K562 (cell line): ENCODE measurements at regions not wholly inside any gene's neighbourhood (a gene's known extent, or its start where the extent isn't known, plus 50 kb on each side); places are given as distances from the start of the nearest gene placed in this dataset.

Source experiments
- ATAC-seq: fragments of 200-7000 bp; cut with Tn5 transposase; 3 replicates; pipeline ENCODE4 v1.9.1; 2020; ENCODE audit warnings: moderate library complexity
- BruUV-seq: library from RNA; stranded (reverse); fragments of 400-500 nt; replicated peaks from 2 replicates; lab custom pipeline; 2021; lab: Mats Ljungman, UMichigan
- CTCF ChIA-PET: fragments of 300-600 bp; formaldehyde crosslinking; extraction: SDS; loops from one replicate; lab custom pipeline; 2021; ENCODE audit warnings: low intra/inter-chr PET ratio; lab: Yijun Ruan, JAX
- POLR2A ChIA-PET: fragments of 300-600, 350-650 bp; sonication (Branson Sonifier 250); formaldehyde crosslinking; extraction: SDS; loops from one replicate; lab custom pipeline; 2021; ENCODE audit warnings: antibody characterized with exemption, inconsistent platforms; lab: Yijun Ruan, JAX
- DNase-seq, 4 experiments: peaks; one replicate each; pipeline versions ENCODE4 v3.0.0 to v3.0.0-alpha.2; 2011 to 2018; ENCODE audit warnings: low spot score in 3 of 4, mixed read lengths in 3 of 4; ENCODE audit errors: extremely low read depth in 1 of 4
- FAIRE-seq: peaks from 2 replicates; lab custom pipeline; 2011; peaks lifted over from hg19 to GRCh38; lab: Jason Lieb, UNC
- H2AFZ ChIP-seq: 2 replicates; pipeline ENCODE4 v1.6.0; 2011; ENCODE audit warnings: low read depth, low read length, control low read depth, inconsistent platforms
- H3K27ac ChIP-seq: fragments of 200-600 bp; 3 replicates; pipeline ENCODE4 v1.8.0; 2011; ENCODE audit warnings: low read depth, mild to moderate bottlenecking, control low read depth, inconsistent platforms, low read length, moderate library complexity, mixed read lengths; ENCODE audit errors: extremely low read depth
- H3K27me3 ChIP-seq, 2 experiments: fragments of 300-600 bp in 1 of 2; 2 replicates in 1 of 2; 3 replicates in 1 of 2; pipeline versions ENCODE4 v1.6.0 to v1.8.0; 2011; ENCODE audit warnings: inconsistent platforms in 2 of 2, low read length in 2 of 2, mild to moderate bottlenecking in 1 of 2, mixed read lengths in 1 of 2, moderate library complexity in 1 of 2; ENCODE audit not compliant: control insufficient read depth in 2 of 2, insufficient read depth in 2 of 2
- H3K36me3 ChIP-seq: fragments of 300-600 bp; 3 replicates; pipeline ENCODE4 v1.8.0; 2011; ENCODE audit warnings: mild to moderate bottlenecking, low read length, inconsistent platforms; ENCODE audit not compliant: control insufficient read depth, insufficient read depth
- H3K4me1 ChIP-seq, 2 experiments: fragments of 200-600 bp in 1 of 2; replicated peaks in 1 of 2; 2 replicates in 1 of 2; 3 replicates in 1 of 2; pipeline versions ENCODE4 v1.5.1 to v1.8.0; 2011; ENCODE audit warnings: inconsistent platforms in 2 of 2, low read length in 2 of 2, mild to moderate bottlenecking in 1 of 2, mixed read lengths in 1 of 2, moderate library complexity in 1 of 2; ENCODE audit not compliant: control insufficient read depth in 2 of 2, insufficient read depth in 2 of 2
- H3K4me2 ChIP-seq: 2 replicates; pipeline ENCODE4 v1.6.1; 2011; ENCODE audit warnings: low read length, control low read depth, inconsistent platforms, mixed read lengths; ENCODE audit not compliant: insufficient read depth
- H3K4me3 ChIP-seq: fragments of 200-600 bp; sonication (generic), shearing (Covaris generic); 2 replicates; pipeline ENCODE4 v1.5.1; 2016; ENCODE audit warnings: control low read depth, inconsistent platforms
- H3K79me2 ChIP-seq: fragments of 200-600 bp; 3 replicates; pipeline ENCODE4 v1.8.0; 2011; ENCODE audit warnings: low read length, inconsistent platforms; ENCODE audit not compliant: control insufficient read depth, insufficient read depth
- H3K9ac ChIP-seq, 2 experiments: 2 replicates each; pipeline versions ENCODE4 v1.6.0 to v1.6.1; 2011; ENCODE audit warnings: low read depth in 2 of 2, low read length in 2 of 2, control low read depth in 1 of 2, inconsistent platforms in 1 of 2, mild to moderate bottlenecking in 1 of 2, mixed read lengths in 1 of 2; ENCODE audit not compliant: insufficient read depth in 1 of 2
- H3K9me1 ChIP-seq: one replicate; pipeline ENCODE4 v1.6.0; 2011; ENCODE audit warnings: inconsistent platforms, mild to moderate bottlenecking, low read length, moderate library complexity; ENCODE audit not compliant: control insufficient read depth, insufficient read depth
- H3K9me3 ChIP-seq: replicated peaks from 2 replicates; pipeline ENCODE4 v1.5.1; 2011; ENCODE audit warnings: low read depth, low read length, inconsistent platforms; ENCODE audit not compliant: control insufficient read depth, insufficient read depth
- H4K20me1 ChIP-seq: replicated peaks from 2 replicates; pipeline ENCODE4 v1.6.1; 2011; ENCODE audit warnings: low read length, inconsistent platforms, mixed read lengths; ENCODE audit not compliant: control insufficient read depth, insufficient read depth
- BACH1 ChIP-seq: fragments of 200-800 bp; sonication (Bioruptor generic); IDR thresholded peaks from 2 replicates; pipeline ENCODE4 v1.6.1; 2016; ENCODE audit warnings: missing genetic modification characterization, missing compliant biosample characterization
- CCAR2 ChIP-seq: fragments of 200-400 bp; formaldehyde crosslinking; IDR thresholded peaks from 2 replicates; pipeline ENCODE4 v1.6.1; 2017; ENCODE audit warnings: mild to moderate bottlenecking, low read depth, low read length
- FOXA3 ChIP-seq, 2 experiments: fragments of 450-650 bp in 1 of 2; sonication (generic) in 1 of 2; formaldehyde crosslinking; IDR thresholded peaks in 1 of 2; conservative IDR thresholded peaks in 1 of 2; 2 replicates each; pipeline versions ENCODE4 v1.4.0 to v1.8.0; 2020 to 2022; ENCODE audit warnings: mild to moderate bottlenecking in 2 of 2, missing genetic modification reagents in 1 of 2
- FUS ChIP-seq: fragments of 200-400 bp; formaldehyde crosslinking; optimal IDR thresholded peaks from 2 replicates; pipeline ENCODE3; 2017; ENCODE audit warnings: low read depth, low read length
- GTF2E2 ChIP-seq: fragments of 200-800 bp; sonication (Bioruptor generic); IDR thresholded peaks from 2 replicates; pipeline ENCODE4 v1.6.1; 2016; ENCODE audit warnings: missing genetic modification characterization, missing compliant biosample characterization
- HNRNPH1 ChIP-seq: fragments of 200-400 bp; formaldehyde crosslinking; optimal IDR thresholded peaks from 2 replicates; pipeline ENCODE3; 2017; ENCODE audit warnings: low read depth, mild to moderate bottlenecking, low read length, moderate library complexity
- JUND ChIP-seq, 2 experiments: IDR thresholded peaks; 2 replicates in 1 of 2; 3 replicates in 1 of 2; pipeline ENCODE4 v1.6.1; 2011; ENCODE audit warnings: borderline replicate concordance in 2 of 2, low read depth in 2 of 2, low read length in 2 of 2, improper control_type of control experiment in 1 of 2, missing biosample characterization in 1 of 2, missing genetic modification characterization in 1 of 2, missing genetic modification reagents in 1 of 2
- KDM1A ChIP-seq, 2 experiments: fragments of 450-650 bp; IDR thresholded peaks; 2 replicates each; pipeline ENCODE4 v1.6.1; 2016; ENCODE audit warnings: mild to moderate bottlenecking in 2 of 2
- MLX ChIP-seq, 2 experiments: fragments of 450-650 bp in 1 of 2; sonication (generic) in 1 of 2; formaldehyde crosslinking; conservative IDR thresholded peaks; 2 replicates each; pipeline versions ENCODE4 v1.4.0 to v1.8.1; 2020 to 2022; ENCODE audit warnings: mild to moderate bottlenecking in 1 of 2, missing genetic modification reagents in 1 of 2
- MNT ChIP-seq, 2 experiments: fragments of 450-650 bp; conservative IDR thresholded peaks; 2 replicates each; pipeline ENCODE4 v1.6.1; 2017; ENCODE audit warnings: mild to moderate bottlenecking in 2 of 2, moderate library complexity in 2 of 2
- NONO ChIP-seq, 2 experiments: fragments of 200-400 bp in 1 of 2; fragments of 450-650 bp in 1 of 2; formaldehyde crosslinking in 1 of 2; IDR thresholded peaks; 2 replicates each; pipeline ENCODE4 v1.6.1; 2017; ENCODE audit warnings: low read depth in 2 of 2, mild to moderate bottlenecking in 2 of 2, moderate library complexity in 2 of 2, low read length in 1 of 2
- RAD21 ChIP-seq, 2 experiments: fragments of 250-450 bp in 1 of 2; fragments of 450-650 bp in 1 of 2; sonication (Bioruptor Pico) in 1 of 2; formaldehyde crosslinking in 1 of 2; IDR thresholded peaks in 1 of 2; conservative IDR thresholded peaks in 1 of 2; 2 replicates each; pipeline versions ENCODE4 v1.4.0 to v1.8.0; 2020 to 2022; ENCODE audit warnings: mild to moderate bottlenecking in 2 of 2, moderate library complexity in 1 of 2
- SPI1 ChIP-seq: IDR thresholded peaks from 2 replicates; pipeline ENCODE4 v1.6.1; 2011; ENCODE audit warnings: low read depth, low read length, control low read depth, borderline replicate concordance
- USF1 ChIP-seq: sonication (generic); formaldehyde crosslinking; IDR thresholded peaks from 2 replicates; pipeline ENCODE4 v1.9.0; 2022; ENCODE audit warnings: mild to moderate bottlenecking, missing genetic modification reagents
- USF2 ChIP-seq: sonication (generic); formaldehyde crosslinking; IDR thresholded peaks from 2 replicates; pipeline ENCODE4 v1.5.0; 2020; ENCODE audit warnings: missing genetic modification reagents
- WHSC1 ChIP-seq: IDR thresholded peaks from one replicate; pipeline ENCODE4 v1.6.1; 2012; ENCODE audit warnings: low read length, control low read depth, inconsistent platforms
- ZBTB43 ChIP-seq: sonication (generic); formaldehyde crosslinking; IDR thresholded peaks from 2 replicates; pipeline ENCODE4 v1.8.0; 2023; ENCODE audit warnings: mild to moderate bottlenecking, missing genetic modification reagents
- WGBS: fragments of 100-300 bp; shearing (Covaris generic); methylation state at CpG from one replicate; pipeline ENCODE4 v1.1.6; 2016; ENCODE audit warnings: low coverage, mixed read lengths; ENCODE audit not compliant: insufficient coverage; ENCODE audit errors: missing lambda C conversion rate; 5-methylcytosine and 5-hydroxymethylcytosine counted together
- in situ Hi-C: fragments of 300-500 bp; cut with MboI; formaldehyde crosslinking; loops from 4 replicates; pipeline ENCODE4 v1.15.0; 2018; ENCODE audit warnings: inconsistent platforms, mixed read lengths
- intact Hi-C: fragments of 100-400 bp; cut with micrococcal nuclease; formaldehyde crosslinking; loops from 2 replicates; pipeline ENCODE4 v1.14.2; 2022

GRCh38 chr20:52837378-52837777 lies 134.8 kb upstream of the TSHZ2 start:
- in situ Hi-C loops: no loop called here
- H2AFZ ChIP-seq: no peak overlapping the region
- no peak overlapping the region for H3K4me2 ChIP-seq
- ATAC-seq (no peak), DNase-seq (no peak), FAIRE-seq (no peak)
- BruUV-seq: no TSS peak
- H4K20me1 ChIP-seq: no peaks in the 10 kb centered on the region
- ChIA-PET CTCF (no interaction called here), POLR2A (no interaction called here)
- 0% methylated on average over 4 of the region's 4 CpGs for WGBS
- no peaks in the 10 kb centered on the region for H3K4me1 ChIP-seq
- H3K36me3 ChIP-seq: no peaks in the 10 kb centered on the region
- no peaks in the 10 kb centered on the region for H3K79me2 ChIP-seq
- no peaks in the 10 kb centered on the region for H3K9me1 ChIP-seq
- H3K9ac ChIP-seq: no peak overlapping the region
- peaks cover 0 to 8% of the 10 kb centered on the region in 2 experiments; a peak in 2 of 5 replicates for H3K27me3 ChIP-seq
- no peaks in the 10 kb centered on the region for H3K9me3 ChIP-seq
- intact Hi-C loops: no loop called here
- no peak overlapping the region for H3K27ac ChIP-seq
- H3K4me3 ChIP-seq: no peak overlapping the region
- TF ChIP-seq KDM1A (IDR thresholded peaks at IDR 0.05): no peak
- TF ChIP-seq MLX (CRISPR knock-in tag; conservative IDR thresholded peaks at IDR 0.05): no peak
- TF ChIP-seq BACH1 (tag): no peak
- no peak for TF ChIP-seq SPI1
- no peak for TF ChIP-seq CCAR2
- TF ChIP-seq USF1 (CRISPR knock-in tag): no peak
- TF ChIP-seq HNRNPH1: no peak
- no peak for TF ChIP-seq GTF2E2 (tag)
- no peak for TF ChIP-seq FOXA3 (CRISPR knock-in tag; conservative IDR thresholded peaks at IDR 0.05 in 1 of 2, IDR thresholded peaks at IDR 0.05 in 1 of 2)
- no peak for TF ChIP-seq FUS
- TF ChIP-seq NONO (IDR thresholded peaks at IDR 0.05; ENCODE audit: low read depth in 2 of 2, low read length in 1 of 2): no peak
- no peak for TF ChIP-seq WHSC1
- no peak for TF ChIP-seq USF2 (CRISPR knock-in tag)
- TF ChIP-seq MNT (conservative IDR thresholded peaks at IDR 0.05): no peak
- TF ChIP-seq JUND (IDR thresholded peaks at IDR 0.05; ENCODE audit: borderline replicate concordance, low read depth, low read length): no peak
- TF ChIP-seq JUND (tag; IDR thresholded peaks at IDR 0.05; ENCODE audit: borderline replicate concordance, low read depth, low read length): no peak
- TF ChIP-seq ZBTB43 (CRISPR knock-in tag): no peak
- no peak for TF ChIP-seq RAD21 (CRISPR knock-in tag; conservative IDR thresholded peaks at IDR 0.05 in 1 of 2, IDR thresholded peaks at IDR 0.05 in 1 of 2)
